ENCODE measurements at regions not wholly inside any gene's neighbourhood (a gene's known extent, or its start where the extent isn't known, plus 50 kb on each side); places are given as distances from the start of the nearest gene placed in this dataset.

GRCh38 chr2:120595739-120596138, 139.9 kb upstream of the GLI2 start:
- TF ChIP-seq, protein P1, sequence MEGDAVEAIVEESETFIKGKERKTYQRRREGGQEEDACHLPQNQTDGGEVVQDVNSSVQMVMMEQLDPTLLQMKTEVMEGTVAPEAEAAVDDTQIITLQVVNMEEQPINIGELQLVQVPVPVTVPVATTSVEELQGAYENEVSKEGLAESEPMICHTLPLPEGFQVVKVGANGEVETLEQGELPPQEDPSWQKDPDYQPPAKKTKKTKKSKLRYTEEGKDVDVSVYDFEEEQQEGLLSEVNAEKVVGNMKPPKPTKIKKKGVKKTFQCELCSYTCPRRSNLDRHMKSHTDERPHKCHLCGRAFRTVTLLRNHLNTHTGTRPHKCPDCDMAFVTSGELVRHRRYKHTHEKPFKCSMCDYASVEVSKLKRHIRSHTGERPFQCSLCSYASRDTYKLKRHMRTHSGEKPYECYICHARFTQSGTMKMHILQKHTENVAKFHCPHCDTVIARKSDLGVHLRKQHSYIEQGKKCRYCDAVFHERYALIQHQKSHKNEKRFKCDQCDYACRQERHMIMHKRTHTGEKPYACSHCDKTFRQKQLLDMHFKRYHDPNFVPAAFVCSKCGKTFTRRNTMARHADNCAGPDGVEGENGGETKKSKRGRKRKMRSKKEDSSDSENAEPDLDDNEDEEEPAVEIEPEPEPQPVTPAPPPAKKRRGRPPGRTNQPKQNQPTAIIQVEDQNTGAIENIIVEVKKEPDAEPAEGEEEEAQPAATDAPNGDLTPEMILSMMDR (IDR thresholded peaks at IDR 0.05), result no peak
- TF ChIP-seq POLR2AphosphoS5 (IDR thresholded peaks at IDR 0.05), result no peak
